OCI-LY7 (cell line): ENCODE measurements at regions not wholly inside any gene's neighbourhood (a gene's known extent, or its start where the extent isn't known, plus 50 kb on each side); places are given as distances from the start of the nearest gene placed in this dataset.

Experiments
- EZH2phosphoT487 ChIP-seq: fragments of 200-600 bp; sonication (generic); IDR thresholded peaks from 2 replicates; pipeline ENCODE4 v1.6.1; 2018; ENCODE audit warnings: low read depth, borderline replicate concordance, mild to moderate bottlenecking, mixed run types, antibody characterized with exemption, low read length, moderate library complexity, mixed read lengths
- TF ChIP-seq, protein P1 (sequence below): fragments of 200-600 bp; sonication (generic); conservative IDR thresholded peaks from 2 replicates; pipeline ENCODE4 v1.5.1; 2014; ENCODE audit warnings: mild to moderate bottlenecking, antibody characterized with exemption, low read length, moderate library complexity, mixed read lengths

DNA sequence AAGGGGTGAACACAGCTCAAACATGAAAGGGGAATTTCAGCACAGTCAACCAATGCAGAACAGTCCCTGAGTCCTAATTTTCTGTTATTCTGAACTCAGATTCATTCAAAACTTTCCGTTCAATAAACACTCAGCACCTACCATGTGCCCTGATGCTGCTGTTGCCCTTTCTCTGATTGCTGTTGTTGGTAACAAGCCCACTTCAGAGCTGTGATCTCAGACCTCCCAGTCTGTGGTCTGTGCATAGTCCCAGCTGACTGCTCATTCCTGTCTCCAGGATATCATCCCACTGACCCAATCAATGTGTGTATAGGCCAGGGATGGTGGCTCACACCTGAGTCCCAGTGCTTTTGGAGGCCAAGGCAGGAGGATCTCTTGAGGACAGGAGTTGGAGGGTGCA, 82.7 kb upstream of the SLC35G4 start:
- TF ChIP-seq, protein P1, sequence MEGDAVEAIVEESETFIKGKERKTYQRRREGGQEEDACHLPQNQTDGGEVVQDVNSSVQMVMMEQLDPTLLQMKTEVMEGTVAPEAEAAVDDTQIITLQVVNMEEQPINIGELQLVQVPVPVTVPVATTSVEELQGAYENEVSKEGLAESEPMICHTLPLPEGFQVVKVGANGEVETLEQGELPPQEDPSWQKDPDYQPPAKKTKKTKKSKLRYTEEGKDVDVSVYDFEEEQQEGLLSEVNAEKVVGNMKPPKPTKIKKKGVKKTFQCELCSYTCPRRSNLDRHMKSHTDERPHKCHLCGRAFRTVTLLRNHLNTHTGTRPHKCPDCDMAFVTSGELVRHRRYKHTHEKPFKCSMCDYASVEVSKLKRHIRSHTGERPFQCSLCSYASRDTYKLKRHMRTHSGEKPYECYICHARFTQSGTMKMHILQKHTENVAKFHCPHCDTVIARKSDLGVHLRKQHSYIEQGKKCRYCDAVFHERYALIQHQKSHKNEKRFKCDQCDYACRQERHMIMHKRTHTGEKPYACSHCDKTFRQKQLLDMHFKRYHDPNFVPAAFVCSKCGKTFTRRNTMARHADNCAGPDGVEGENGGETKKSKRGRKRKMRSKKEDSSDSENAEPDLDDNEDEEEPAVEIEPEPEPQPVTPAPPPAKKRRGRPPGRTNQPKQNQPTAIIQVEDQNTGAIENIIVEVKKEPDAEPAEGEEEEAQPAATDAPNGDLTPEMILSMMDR: no peak
- TF ChIP-seq EZH2phosphoT487: no peak
